ENCODE measurements at regions not wholly inside any gene's neighbourhood (a gene's known extent, or its start where the extent isn't known, plus 50 kb on each side); places are given as distances from the start of the nearest gene placed in this dataset.

DNA sequence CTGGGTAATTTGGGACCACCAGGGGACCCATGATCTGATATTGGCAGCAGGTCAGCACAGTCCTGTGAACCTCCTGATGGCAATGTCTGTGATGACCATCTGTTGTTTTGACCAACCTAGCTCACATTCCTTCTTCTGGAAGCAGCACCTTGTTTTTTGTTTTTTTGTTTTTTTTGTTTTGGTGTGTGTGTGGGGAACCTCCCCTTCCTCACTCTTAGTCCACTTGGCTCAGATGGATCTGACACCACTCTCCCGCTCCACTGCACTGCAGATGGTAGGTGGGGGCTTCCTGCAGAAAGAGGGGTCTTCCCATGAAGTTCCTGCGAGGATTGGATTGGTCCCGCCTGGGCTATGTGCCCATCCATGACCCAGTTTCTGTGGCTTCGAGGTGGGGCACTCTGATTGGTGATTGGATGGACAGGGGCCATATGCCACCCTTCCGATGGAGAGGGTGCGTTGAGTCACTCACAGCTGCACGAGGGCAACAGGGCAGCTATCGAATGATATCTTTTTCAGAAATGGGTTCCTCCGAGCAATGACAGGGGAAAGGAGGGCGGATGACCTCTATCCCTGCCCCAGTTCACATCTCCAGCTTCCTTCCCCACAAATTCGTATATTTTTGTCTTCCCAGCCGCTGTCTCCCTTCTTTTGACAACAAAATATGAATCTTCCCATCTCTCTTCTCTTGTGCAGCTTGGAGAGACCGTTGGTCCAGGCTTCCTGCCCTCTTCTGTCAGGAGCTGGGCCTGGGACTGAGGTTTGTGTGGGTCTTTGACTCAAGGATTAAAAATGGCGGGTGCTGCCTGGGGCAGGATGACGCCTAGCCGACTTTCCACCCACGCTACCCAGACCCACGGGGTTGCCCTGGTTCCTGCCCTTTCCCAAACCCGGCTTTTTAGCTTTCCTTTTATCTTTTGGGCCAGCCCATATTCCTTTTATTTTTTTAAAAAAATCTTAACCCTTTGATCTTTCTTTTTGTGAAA lies 132.1 kb upstream of the KCNG1 start:
- Histone ChIP-seq H3K4me3 (no peak overlapping the region), H3K27ac (replicated peaks in 1 of 4) (peak overlapping the region in 3 of 4 donors; percentile 35 to 67 (median 52)), H3K4me1 (peaks cover 6 to 20% (median 16%) of the 10 kb centered on the region in 4 donors), H3K9me3 (no peaks in the 10 kb centered on the region), H3K27me3 (peaks cover 0 to 8% (median 0%) of the 10 kb centered on the region in 4 donors), H3K36me3 (no peaks in the 10 kb centered on the region)
- WGBS: 87% methylated on average over 19 of the region's 19 CpGs
- intact Hi-C loops (cut with DNase I): no loop called here
- peak; percentile 89 for DNase-seq (ENCODE audit: extremely low spot score)
- TF ChIP-seq, protein P1, sequence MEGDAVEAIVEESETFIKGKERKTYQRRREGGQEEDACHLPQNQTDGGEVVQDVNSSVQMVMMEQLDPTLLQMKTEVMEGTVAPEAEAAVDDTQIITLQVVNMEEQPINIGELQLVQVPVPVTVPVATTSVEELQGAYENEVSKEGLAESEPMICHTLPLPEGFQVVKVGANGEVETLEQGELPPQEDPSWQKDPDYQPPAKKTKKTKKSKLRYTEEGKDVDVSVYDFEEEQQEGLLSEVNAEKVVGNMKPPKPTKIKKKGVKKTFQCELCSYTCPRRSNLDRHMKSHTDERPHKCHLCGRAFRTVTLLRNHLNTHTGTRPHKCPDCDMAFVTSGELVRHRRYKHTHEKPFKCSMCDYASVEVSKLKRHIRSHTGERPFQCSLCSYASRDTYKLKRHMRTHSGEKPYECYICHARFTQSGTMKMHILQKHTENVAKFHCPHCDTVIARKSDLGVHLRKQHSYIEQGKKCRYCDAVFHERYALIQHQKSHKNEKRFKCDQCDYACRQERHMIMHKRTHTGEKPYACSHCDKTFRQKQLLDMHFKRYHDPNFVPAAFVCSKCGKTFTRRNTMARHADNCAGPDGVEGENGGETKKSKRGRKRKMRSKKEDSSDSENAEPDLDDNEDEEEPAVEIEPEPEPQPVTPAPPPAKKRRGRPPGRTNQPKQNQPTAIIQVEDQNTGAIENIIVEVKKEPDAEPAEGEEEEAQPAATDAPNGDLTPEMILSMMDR (IDR thresholded peaks at IDR 0.05): no peak
- TF ChIP-seq POLR2AphosphoS5 (IDR thresholded peaks at IDR 0.05) (no peak), POLR2A (IDR thresholded peaks at IDR 0.05; ENCODE audit: low read depth) (no peak), EP300 (IDR thresholded peaks at IDR 0.05) (no peak)

DNA sequence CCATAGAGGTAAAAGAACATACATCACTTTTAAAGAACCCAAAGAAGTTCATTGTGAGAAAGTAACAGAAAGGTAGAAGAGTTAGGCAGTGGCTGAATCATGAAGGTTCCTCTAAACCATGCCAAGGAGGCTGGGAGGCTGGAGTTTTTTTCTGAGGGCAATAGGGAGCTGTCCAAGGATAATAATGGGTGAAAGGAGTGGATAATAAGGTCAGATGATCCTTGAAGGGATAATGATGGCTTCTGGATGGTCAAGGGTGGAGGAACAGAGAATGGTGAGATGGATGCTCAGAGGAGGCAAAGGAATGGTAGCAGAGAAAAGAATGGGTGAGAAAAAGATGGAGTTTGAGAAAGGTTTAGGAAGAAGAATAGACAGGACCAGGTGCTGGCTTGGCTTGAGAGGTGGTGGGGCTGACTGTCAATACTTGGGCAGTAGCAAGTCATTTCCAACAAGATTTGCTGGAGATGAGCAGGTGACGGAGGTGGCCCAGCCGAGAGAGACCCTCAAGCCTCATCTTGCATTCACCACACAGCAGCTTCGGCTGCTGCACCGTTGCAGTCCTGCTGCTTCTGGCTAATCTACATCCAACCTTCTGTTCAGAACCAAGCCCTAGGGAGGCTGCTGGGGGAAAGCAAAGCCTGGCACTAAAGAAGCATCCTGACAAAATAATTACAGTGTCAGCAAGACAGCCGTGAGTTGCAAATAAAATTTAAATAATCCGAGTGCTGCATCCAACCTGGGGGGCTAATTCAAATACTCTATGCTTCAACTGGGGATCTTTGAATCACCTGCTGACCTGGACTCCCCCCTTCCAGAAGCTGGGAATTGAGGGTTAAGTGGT lies 131.2 kb upstream of the KCNG1 start:
- no peak for TF ChIP-seq POLR2A (IDR thresholded peaks at IDR 0.05; ENCODE audit: low read depth)
- TF ChIP-seq, protein P1 (IDR thresholded peaks at IDR 0.05): no peak
- no peak for TF ChIP-seq EP300 (IDR thresholded peaks at IDR 0.05)
- TF ChIP-seq POLR2AphosphoS5 (IDR thresholded peaks at IDR 0.05): no peak
- peak; percentile 80 for DNase-seq (ENCODE audit: extremely low spot score)
- Histone ChIP-seq H3K9me3 (no peaks in the 10 kb centered on the region), H3K27me3 (peaks cover 0 to 8% (median 0%) of the 10 kb centered on the region in 4 donors), H3K27ac (replicated peaks in 1 of 4) (no peak overlapping the region), H3K4me1 (peaks cover 6 to 20% (median 16%) of the 10 kb centered on the region in 4 donors), H3K4me3 (no peak overlapping the region), H3K36me3 (no peaks in the 10 kb centered on the region)
- intact Hi-C loops (cut with DNase I): no loop called here
- 78% methylated on average over 6 of the region's 6 CpGs for WGBS

DNA sequence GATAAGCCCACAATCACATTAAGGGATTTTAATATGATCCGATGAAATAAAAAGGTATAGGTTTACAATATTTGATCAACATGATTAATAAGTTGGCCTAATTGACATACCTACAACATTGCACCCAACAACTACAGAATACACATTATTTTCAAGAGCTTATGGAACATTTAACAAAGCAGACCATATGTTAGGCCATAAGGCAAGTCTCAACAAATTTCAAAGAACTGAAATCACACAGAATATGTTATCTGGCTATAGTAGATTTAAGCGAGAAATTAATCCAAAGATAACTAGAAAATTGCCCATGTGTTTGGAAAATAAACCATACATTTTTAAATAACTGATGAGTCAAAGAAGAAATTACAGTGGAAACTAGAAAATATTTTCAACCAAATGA lies 126.0 kb upstream of the KCNG1 start:
- 90% methylated on average over 2 of the region's 2 CpGs for WGBS
- Histone ChIP-seq H3K27ac (replicated peaks in 1 of 4) (no peak overlapping the region), H3K4me1 (no peaks in the 10 kb centered on the region), H3K9me3 (peaks cover 0 to 13% (median 6%) of the 10 kb centered on the region in 4 donors), H3K27me3 (peaks cover 0 to 7% (median 0%) of the 10 kb centered on the region in 4 donors), H3K36me3 (no peaks in the 10 kb centered on the region), H3K4me3 (no peak overlapping the region)
- DNase-seq (ENCODE audit: extremely low spot score): no peak
- TF ChIP-seq POLR2AphosphoS5 (IDR thresholded peaks at IDR 0.05) (no peak), EP300 (IDR thresholded peaks at IDR 0.05) (no peak), POLR2A (IDR thresholded peaks at IDR 0.05; ENCODE audit: low read depth) (no peak)
- TF ChIP-seq, protein P1 (IDR thresholded peaks at IDR 0.05): no peak
- intact Hi-C loops (cut with DNase I): no loop called here

DNA sequence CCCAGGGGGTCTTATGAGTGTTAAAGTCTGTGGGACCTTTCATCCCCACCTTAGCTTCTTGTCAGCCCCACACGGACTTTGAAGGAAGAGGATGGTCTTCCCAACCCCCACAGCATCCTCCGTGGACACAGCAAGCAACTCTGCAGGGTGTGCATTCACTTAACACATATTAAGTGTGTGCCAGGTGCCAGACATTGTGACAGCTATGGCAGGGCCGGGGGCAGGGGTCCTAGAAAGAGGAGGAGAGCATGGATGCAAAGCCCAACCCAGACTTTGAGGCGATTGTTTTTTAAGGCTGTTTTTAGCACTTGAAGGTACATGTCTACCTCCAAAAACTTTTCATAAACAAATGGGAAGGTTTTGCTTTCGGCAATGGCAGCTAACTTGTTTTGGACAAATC lies 121.6 kb upstream of the KCNG1 start:
- intact Hi-C loops (cut with DNase I): no loop called here
- H3K27me3 ChIP-seq: peaks cover 0 to 11% (median 0%) of the 10 kb centered on the region in 4 donors
- H3K4me1 ChIP-seq: no peaks in the 10 kb centered on the region
- H3K27ac ChIP-seq (replicated peaks in 1 of 4): no peak overlapping the region
- peak; percentile 77 for DNase-seq (ENCODE audit: extremely low spot score)
- H3K36me3 ChIP-seq: no peaks in the 10 kb centered on the region
- TF ChIP-seq EP300 (IDR thresholded peaks at IDR 0.05): no peak
- 48% methylated on average over 5 of the region's 5 CpGs for WGBS
- no peak overlapping the region for H3K4me3 ChIP-seq
- peaks cover 0 to 13% (median 6%) of the 10 kb centered on the region in 4 donors for H3K9me3 ChIP-seq

DNA sequence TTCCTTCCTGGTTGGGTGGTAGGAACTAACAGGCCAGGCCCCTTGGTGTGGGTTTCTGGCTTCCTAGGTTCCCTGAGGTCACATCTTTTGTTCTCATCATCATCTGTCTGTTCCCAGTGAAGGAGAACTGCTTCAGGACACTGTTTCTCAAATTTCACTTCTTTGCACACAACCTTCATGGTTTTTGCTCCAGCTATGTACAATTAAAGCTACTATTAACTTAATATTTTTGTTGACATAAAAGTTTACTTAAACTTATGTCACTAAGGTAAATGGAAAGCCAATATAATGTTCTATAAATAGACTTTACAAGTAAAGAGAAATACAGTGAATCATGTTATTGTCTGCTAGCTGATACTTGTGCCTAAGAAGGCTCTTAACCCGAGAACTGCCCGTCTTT lies 120.7 kb upstream of the KCNG1 start:
- peaks cover 0 to 11% (median 0%) of the 10 kb centered on the region in 4 donors for H3K27me3 ChIP-seq
- no peak for TF ChIP-seq POLR2A (IDR thresholded peaks at IDR 0.05; ENCODE audit: low read depth)
- TF ChIP-seq EP300 (IDR thresholded peaks at IDR 0.05): no peak
- TF ChIP-seq, protein P1 (IDR thresholded peaks at IDR 0.05): no peak
- TF ChIP-seq POLR2AphosphoS5 (IDR thresholded peaks at IDR 0.05): no peak
- H3K36me3 ChIP-seq: no peaks in the 10 kb centered on the region
- no peak for DNase-seq (ENCODE audit: extremely low spot score)
- no peaks in the 10 kb centered on the region for H3K4me1 ChIP-seq
- intact Hi-C loops (cut with DNase I): no loop called here
- H3K4me3 ChIP-seq: no peak overlapping the region
- H3K27ac ChIP-seq (replicated peaks in 1 of 4): no peak overlapping the region
- 97% methylated on average over 2 of the region's 2 CpGs for WGBS
- H3K9me3 ChIP-seq: peaks cover 0 to 13% (median 6%) of the 10 kb centered on the region in 4 donors

Data from esophagus muscularis mucosa (tissue), 4 donors.